GM18867 (cell line): ENCODE measurements at regions not wholly inside any gene's neighbourhood (a gene's known extent, or its start where the extent isn't known, plus 50 kb on each side); places are given as distances from the start of the nearest gene placed in this dataset.

Experiments
- ATAC-seq: cut with Tn5 transposase; IDR thresholded peaks from one replicate; pipeline ENCODE4 v1.9.1; 2021; ENCODE audit warnings: mild to moderate bottlenecking, moderate library complexity; ENCODE audit not compliant: unreplicated experiment

DNA sequence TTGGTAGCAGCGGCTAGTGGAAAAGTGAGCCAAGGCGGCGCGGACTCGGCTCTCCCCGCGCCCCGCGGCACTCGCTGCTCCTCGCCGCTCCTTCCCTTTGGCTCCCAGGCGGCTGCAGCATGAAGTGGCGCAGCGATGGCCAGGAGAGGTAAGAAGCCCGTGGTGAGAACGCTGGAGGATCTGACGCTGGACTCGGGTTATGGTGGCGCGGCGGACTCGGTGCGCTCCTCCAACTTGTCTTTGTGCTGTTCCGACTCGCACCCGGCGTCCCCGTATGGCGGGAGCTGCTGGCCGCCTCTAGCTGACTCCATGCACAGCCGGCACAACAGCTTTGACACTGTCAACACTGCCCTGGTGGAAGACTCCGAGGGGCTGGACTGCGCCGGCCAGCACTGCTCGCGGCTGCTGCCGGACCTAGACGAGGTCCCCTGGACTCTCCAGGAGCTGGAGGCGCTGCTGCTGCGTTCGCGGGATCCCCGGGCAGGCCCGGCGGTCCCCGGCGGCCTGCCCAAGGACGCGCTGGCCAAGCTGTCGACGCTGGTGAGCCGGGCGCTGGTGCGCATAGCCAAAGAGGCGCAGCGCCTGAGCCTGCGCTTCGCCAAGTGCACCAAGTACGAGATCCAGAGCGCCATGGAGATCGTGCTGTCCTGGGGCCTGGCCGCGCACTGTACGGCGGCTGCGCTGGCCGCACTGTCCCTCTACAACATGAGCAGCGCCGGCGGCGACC is 225.6 kb upstream of the CRY1 start:
- ATAC-seq, result no peak

GRCh38 chr12:107319533-107320032 is 226.2 kb upstream of the CRY1 start:
- no peak for ATAC-seq

- no peak for ATAC-seq
These were observed 226.9 kb upstream of the CRY1 start for GRCh38 chr12:107320033-107320928.

GRCh38 chr12:107320929-107321631 is 227.7 kb upstream of the CRY1 start:
- ATAC-seq, result no peak

DNA sequence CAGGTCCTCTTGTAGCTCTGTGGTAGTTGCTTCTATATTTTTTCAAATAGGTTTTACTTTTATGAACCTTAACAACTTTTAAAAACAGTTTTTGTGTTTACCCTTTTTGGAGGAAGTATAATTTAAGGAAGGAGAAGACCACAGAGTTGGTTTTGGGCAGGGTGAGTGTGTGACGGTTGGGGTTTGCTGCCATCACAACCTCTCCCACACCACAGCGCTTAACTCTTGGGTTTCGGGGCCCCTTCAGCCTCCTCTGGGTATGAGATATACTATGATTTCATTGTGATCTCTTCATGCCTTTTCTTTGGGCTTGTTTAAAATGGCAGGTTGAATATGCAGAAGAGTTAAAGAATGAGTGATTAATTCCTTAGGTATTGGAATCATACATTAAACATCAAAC is 228.7 kb upstream of the CRY1 start:
- ATAC-seq, result no peak

- ATAC-seq, result no peak
These were observed 231.8 kb upstream of the CRY1 start for GRCh38 chr12:107325075-107325608.

DNA sequence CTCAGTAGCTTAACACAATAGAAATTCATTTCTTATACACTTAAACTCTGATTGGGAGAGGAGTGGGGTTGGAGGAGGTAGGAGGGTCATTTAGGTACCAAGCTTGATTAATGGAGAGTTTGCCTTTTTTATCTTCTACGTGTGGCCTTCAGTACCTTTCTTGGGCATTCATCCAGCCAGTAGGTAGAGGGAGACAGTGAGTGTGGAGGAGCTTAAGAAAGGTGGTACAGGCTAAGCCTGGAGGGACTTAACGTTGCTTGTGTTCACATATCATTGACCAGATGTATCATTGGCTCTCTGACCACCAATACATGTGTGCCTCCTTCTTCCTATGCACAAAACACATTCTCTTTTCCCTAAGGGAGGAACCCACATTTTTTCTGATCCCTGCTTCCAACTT is 232.9 kb upstream of the CRY1 start:
- no peak for ATAC-seq

DNA sequence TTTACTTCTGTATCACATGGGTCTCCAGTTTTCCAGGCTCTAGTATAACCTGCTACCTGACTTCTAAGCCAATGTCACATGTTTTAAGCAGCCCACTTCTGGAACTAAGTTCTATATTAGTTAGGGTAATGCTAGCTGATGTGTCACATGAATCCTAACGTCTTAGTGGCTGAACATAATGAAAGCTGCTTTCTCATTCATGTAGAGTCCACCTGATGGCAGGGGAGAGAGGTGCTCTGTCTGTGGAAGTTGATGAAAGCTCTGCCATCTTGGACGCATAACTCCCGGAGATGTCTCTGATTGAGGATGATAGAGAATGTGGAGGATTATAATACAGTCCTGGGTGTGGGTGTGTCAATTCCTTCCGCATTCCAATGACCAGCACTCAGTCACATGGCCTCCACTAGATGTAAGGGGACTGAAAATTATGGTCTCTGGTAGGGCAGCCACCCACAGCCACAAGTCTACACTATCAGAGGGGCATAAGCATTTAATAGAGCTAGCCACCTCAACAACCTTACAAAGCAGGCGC is 234.4 kb upstream of the CRY1 start:
- no peak for ATAC-seq

GRCh38 chr12:107328442-107329133 is 235.2 kb upstream of the CRY1 start:
- no peak for ATAC-seq

- no peak for ATAC-seq
These were observed 236.4 kb upstream of the CRY1 start for GRCh38 chr12:107329569-107330324.

GRCh38 chr12:107330831-107331431 is 237.6 kb upstream of the CRY1 start:
- no peak for ATAC-seq

DNA sequence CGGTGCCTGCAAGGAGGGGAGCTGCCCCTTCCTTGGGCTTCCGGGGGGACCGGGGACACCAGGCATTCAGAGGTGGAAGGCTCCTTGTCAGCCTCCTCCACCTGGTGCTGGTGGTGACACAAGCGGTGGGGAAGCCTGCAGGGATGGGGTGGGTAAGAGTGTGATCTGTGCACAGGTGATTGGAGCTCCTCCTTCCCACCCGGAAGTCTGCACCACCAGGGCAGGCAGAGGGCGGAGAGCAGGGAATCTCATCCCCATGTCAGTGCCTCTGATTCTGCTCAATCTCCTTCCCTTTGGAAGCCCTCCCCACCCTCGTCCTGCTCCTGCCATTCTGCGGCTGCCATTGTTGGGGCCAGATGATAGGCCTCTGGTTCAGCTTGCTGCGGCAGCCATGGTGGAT is 238.1 kb upstream of the CRY1 start:
- no peak for ATAC-seq

GRCh38 chr12:107331912-107332311 is 238.6 kb upstream of the CRY1 start:
- no peak for ATAC-seq

- no peak for ATAC-seq
These were observed 239.4 kb upstream of the CRY1 start for GRCh38 chr12:107332743-107333142.

- ATAC-seq, result no peak
These were observed 242.6 kb upstream of the CRY1 start for GRCh38 chr12:107335802-107336570.

- no peak for ATAC-seq
These were observed 243.3 kb upstream of the CRY1 start for GRCh38 chr12:107336695-107337094.

GRCh38 chr12:107337346-107338095 is 244.2 kb upstream of the CRY1 start:
- no peak for ATAC-seq

GRCh38 chr12:107339487-107339886 is 246.1 kb upstream of the CRY1 start:
- ATAC-seq, result no peak
